GM12892 (cell line): ENCODE measurements at regions not wholly inside any gene's neighbourhood (a gene's known extent, or its start where the extent isn't known, plus 50 kb on each side); places are given as distances from the start of the nearest gene placed in this dataset.

Experiments used
- POLR2A ChIP-seq: IDR thresholded peaks from 2 replicates; pipeline ENCODE4 v1.6.1; 2011; ENCODE audit warnings: low read depth, low read length, control low read depth
- POLR2AphosphoS5 ChIP-seq: IDR thresholded peaks from 2 replicates; pipeline ENCODE4 v1.6.1; 2011; ENCODE audit warnings: low read depth, low read length, control low read depth

DNA sequence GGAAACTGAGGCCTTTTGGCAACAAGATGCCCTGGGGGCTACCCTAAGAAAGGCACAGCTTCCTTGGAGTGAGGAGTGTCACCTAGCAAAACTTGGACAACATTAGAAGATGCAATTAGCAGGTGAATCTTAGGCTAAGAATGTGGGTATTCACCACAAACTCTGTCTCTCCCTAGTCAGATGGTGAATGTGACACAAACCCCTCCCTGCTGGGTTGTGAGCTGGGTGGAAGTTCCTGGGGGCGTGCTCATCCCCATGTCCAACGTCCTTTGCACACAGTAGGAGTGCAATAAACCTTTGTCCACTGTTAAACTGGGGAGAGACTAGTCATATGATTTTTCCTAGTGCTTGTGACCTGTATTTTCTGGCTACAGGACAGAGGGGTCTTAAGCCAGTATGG lies 67.1 kb upstream of the SH3GL3 start:
- TF ChIP-seq POLR2AphosphoS5 (no peak), POLR2A (no peak)
